NAMALWA (cell line): ENCODE measurements at regions not wholly inside any gene's neighbourhood (a gene's known extent, or its start where the extent isn't known, plus 50 kb on each side); places are given as distances from the start of the nearest gene placed in this dataset.

Experiments
- DNase-seq: peaks from one replicate; pipeline ENCODE4 v3.0.0-alpha.2; 2015; ENCODE audit warnings: low spot score

- no peak for DNase-seq
These were observed 85.5 kb upstream of the EGLN3 start for GRCh38 chr14:34036319-34036766.

- no peak for DNase-seq
These were observed 85.0 kb upstream of the EGLN3 start for GRCh38 chr14:34035934-34036250.

GRCh38 chr14:34035177-34035933, 84.5 kb upstream of the EGLN3 start:
- no peak for DNase-seq

DNA sequence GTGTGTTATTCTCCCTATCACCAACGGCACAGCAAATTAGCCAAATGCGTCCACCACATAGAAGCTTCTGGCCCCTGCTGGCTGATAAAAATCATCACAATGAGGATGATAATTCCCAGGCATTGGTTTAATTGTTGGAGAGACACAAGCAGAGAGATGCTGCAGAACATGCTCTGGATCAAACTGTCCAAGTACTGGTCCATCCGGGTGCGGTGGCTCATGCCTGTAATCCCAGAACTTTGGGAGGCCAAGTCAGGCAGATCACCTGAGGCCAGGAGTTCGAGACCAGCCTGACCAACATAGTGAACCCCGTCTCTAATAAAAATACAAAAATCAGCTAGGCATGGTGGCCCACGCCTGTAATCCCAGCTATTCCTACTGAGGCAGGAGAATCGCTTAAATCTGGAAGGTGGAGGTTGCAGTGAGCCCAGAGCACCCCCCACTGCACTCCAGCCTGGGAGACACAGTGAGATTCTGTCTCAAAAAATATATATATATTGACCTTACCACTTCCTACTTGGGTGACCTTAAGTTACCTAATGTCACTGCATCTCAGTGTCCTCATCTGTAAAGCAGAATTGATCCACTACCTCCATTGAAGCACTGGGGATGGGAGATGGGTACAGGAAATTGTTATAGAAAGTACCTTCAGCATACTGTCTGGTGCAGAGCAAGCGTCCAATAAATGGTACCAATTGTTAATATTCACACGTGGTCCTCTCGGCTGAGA, 83.7 kb upstream of the EGLN3 start:
- no peak for DNase-seq

DNA sequence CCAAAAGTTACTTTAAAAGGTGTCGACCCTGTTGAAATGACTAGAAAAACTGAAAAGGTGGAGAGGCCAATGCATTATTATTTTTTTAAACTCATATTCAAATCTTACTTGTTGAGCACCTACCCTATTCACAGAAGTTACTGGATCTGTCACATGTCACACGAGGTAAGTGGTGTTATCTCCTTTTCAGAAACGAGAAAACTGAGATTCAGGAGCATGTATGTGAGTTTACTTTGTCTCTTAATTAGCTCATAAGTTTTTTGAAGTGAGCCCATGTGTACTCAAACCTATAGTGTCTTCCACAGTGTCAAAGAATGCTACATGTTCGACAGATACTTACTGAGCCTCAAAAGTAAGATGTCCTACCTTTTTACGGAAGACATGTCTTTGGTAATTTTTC, 81.8 kb upstream of the EGLN3 start:
- DNase-seq, result no peak

- DNase-seq, result no peak
These were observed 80.0 kb upstream of the EGLN3 start for GRCh38 chr14:34030864-34031263.

DNA sequence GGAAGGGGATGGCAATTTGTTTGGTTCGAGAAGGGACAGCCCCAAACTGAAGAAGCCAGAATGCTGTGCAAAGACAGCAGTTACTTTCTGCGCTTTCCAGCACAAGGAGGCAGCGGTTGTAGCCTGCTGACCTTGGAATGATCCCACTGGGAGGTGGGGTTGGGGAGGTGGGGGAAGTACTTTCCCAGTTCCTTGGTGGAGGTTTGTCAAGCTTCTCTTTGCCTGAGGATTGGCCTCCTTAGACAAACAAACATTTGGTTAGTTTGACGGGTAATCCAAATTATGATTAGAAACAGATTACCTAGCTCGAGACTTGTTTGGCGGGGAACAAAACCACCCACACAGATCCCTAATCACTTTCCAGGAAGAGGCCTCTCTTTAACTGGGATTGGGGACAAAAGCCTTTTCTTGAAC, 79.1 kb upstream of the EGLN3 start:
- DNase-seq, result no peak

DNA sequence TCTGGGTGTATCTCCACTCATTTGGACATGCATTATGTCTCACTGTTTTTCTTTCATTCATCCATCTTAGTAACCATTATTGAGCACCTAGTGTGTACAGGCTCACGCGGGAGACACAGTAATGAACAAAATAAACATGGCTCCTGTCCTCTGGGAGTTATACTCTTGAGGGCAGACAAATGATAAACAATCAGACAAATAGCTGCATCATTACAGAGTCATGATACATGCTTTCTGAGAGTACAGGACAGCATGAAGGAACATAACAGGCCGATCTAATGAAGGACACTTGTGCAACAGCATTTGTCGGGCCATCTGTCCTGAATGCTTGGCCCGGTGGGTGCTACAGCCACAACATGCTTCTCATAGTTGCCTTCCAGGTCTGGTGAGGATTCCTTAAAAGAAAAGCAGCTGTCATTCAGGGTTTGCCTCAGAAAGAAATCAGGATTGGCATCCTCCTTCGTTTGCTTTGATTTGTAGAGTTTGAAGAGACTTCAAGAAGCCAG, 77.2 kb upstream of the EGLN3 start:
- no peak for DNase-seq

DNA sequence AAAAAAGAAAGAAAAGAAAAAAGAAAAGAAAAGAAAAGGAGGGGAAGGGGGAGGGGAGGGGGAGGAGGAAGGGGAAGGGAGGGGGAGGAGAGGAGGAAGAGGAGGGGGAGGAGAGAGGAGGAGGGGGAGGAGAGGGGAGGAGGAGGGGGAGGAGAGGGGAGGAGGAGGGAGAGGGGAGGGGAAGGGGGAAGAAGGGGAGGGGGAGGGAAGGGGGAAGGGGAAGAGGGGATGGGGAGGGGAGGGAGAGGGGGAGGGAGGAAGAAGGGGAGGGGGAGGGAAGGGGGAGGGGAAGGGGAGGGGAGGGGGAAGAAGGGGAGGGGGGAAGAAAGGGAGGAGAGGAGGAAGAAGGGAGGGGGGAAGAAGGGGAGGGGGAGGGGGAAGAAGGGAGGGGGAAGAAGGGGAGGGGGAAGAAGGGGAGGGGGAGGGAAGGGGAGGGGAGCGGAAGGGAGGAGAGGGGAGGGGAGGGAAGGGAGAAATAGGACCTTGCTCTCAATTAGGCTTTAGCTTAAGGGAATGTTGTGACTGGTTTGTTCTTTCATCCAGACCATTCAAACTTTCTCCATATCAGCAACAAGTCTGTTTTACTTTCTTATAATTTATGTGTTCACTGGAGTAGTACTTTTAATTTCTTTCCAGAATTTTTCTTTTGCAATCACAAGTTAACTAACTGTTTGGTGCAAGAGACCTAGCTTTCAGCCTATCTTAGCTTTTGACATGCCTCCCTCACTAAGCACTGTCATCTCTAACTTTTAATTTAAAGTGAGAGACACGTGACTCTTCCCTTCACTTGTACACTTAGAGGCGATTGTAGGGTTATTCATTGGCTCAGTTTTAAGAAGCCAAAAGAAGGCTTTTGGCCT, 76.5 kb upstream of the EGLN3 start:
- DNase-seq, result no peak

DNA sequence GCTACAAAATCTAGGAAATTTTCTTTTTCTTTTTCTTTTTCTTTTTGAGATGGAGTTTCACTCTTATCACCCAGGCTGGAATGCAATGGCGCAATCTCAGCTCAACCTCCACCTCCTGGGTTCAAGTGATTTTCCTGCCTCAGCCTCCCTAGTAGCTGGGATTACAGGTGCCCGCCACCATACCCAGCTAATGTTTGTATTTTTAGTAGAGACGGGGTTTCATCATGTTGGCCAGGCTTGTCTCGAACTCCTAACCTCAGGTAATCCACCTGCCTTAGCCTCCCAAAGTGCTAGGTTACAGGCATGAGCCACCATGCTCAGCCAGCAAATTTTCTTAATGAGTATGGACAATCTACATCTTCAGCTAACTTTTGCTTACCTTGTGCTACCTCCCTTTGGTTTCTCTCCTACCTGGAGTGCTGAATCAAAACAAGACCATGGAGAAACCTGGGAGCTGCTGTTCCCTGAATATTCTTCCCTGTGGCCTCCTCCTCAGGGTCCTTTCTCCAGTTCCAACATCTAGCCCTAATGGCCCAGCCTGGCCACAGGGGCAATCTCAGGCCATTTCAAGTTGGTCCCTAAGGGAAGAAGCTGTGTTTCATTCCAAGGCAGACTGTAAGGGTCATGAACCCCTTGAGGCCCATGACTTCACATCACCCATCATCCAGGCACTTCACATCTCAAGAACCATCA, 74.6 kb upstream of the EGLN3 start:
- no peak for DNase-seq

DNA sequence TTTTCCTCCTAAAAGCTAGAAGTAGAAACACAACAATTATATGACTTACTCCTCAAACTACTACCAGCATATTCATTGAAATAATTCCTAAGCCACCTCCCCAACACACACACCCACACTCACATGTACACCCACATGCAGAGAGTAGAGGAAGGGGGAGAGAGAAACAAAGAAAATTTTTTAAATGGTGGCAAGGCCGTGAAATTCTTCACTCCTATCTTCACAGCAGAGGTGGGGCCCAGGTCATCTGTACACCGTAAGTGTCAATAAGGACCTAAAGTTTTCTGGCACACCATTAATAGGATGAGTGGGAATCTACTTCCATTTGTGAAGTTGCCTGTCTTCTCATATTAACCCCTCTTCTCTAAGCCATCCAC, 73.9 kb upstream of the EGLN3 start:
- no peak for DNase-seq

GRCh38 chr14:34023824-34024767, 73.2 kb upstream of the EGLN3 start:
- DNase-seq, result no peak

DNA sequence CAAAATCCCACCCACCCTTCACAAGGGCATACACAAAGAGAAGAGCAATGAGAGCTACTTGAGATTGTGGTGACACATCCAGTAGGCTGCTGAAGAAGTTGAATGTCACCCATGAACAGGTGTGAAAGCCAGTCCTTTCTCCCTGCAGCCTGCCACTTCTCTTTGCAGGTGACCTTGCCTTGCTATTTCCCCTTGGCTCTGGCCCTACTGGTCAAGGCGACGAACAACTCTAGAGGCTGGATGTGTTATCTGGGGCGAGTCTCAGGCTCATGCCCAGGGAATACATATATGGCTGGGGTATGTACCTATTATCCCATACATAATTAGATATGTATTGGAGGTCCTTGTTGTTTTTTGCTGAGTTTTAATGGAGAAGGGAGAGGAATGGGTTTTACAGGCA, 70.2 kb upstream of the EGLN3 start:
- no peak for DNase-seq

GRCh38 chr14:34020014-34020413, 69.1 kb upstream of the EGLN3 start:
- DNase-seq, result no peak

GRCh38 chr14:34018564-34019244, 67.8 kb upstream of the EGLN3 start:
- no peak for DNase-seq

GRCh38 chr14:34018125-34018524, 67.3 kb upstream of the EGLN3 start:
- DNase-seq, result no peak

GRCh38 chr14:34015383-34015782, 64.5 kb upstream of the EGLN3 start:
- DNase-seq, result no peak

- DNase-seq, result no peak
These were observed 64.1 kb upstream of the EGLN3 start for GRCh38 chr14:34014936-34015335.

GRCh38 chr14:34013721-34014060, 62.8 kb upstream of the EGLN3 start:
- DNase-seq, result no peak

- no peak for DNase-seq
These were observed 62.3 kb upstream of the EGLN3 start for GRCh38 chr14:34012978-34013720.
